ENCODE measurements at regions not wholly inside any gene's neighbourhood (a gene's known extent, or its start where the extent isn't known, plus 50 kb on each side); places are given as distances from the start of the nearest gene placed in this dataset.
A peak's percentile ranks its signal among the peaks of the same experiment; 100 is the strongest.
"Not testable (repeated sequence)": the region's sequence is repeated elsewhere in the genome, so short reads cannot be mapped to it uniquely, and the experiment has no call there.

GRCh38 chr6:57793398-57793762 is 475.9 kb downstream of the PRIM2 start:
- in situ Hi-C loops (cut with MboI), result not testable (repeated sequence)

DNA sequence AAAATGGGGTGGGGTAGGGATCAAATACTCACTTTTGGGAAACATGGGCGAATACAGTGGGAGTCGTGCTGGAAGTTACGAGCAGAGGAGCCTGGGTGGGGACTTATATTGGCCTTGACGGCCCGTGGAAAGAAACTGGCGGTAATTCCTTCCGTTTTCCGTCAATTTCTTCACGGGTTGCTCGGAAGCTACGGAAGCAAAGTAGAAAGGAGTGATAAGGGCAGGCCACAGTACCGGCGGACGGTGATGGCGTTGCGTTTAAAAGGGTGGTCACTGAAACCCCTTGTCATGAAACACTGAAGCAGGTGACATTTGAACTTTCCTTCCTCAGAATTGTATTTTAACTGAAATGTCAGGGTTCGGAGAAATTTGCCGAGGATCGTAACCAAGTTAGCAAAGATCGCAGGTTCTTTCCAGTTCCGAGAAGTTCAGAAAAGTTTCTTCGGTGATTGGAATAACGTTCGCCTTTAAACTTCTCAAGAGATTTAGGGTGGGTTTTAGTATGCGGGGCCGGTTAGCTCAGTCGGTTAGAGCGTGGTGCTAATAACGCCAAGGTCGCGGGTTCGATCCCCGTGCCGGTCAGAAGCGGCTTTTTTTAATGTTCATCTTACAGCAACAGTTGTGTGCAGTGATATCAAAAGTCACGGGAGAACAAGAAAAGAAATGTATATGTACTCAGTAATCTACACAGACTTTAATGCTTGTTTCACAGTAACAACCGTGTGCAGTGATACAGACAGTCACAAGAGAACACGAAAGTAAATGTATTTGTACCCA is 482.5 kb downstream of the PRIM2 start:
- 0 out of 2 replicates have a peak, but pooled peaks have one; percentile 22 for TF ChIP-seq EZH2phosphoT487 (IDR thresholded peaks at IDR 0.05; ENCODE audit: insufficient read depth, low read depth)
- peak; percentile 51 for TF ChIP-seq EZH2 (IDR thresholded peaks at IDR 0.05; ENCODE audit: insufficient read depth, poor library complexity, severe bottlenecking)
- H3F3A ChIP-seq (ENCODE audit: insufficient read depth); H3K9me2 ChIP-seq (ENCODE audit: insufficient read depth); in situ Hi-C loops (cut with MboI); H2AFZ ChIP-seq; H3K79me2 ChIP-seq (ENCODE audit: insufficient read depth); H3K4me1 ChIP-seq (ENCODE audit: insufficient read depth); H3K9me3 ChIP-seq (ENCODE audit: low read depth); H3K9ac ChIP-seq; H4K20me1 ChIP-seq (ENCODE audit: insufficient read depth); H3K27ac ChIP-seq; H3K36me3 ChIP-seq (ENCODE audit: low read depth): not testable (repeated sequence)
- Histone ChIP-seq H3K4me3 (peak overlapping the region; percentile 52), H3K4me2 (ENCODE audit: unreplicated experiment) (peak overlapping the region; percentile 40), H3K27me3 (replicated peaks; ENCODE audit: insufficient read depth) (peaks cover 28% of the 10 kb centered on the region)
- WGBS, 2 experiments (ENCODE audit: low coverage in 1 of 2, low lambda C conversion rate in 2 of 2, missing lambda C conversion rate in 2 of 2), result 6% methylated on average over 38 of the region's 38 CpGs
- peak; percentile 20 for DNase-seq

More at GRCh38 chr6:57793398-57793762, 475.9 kb downstream of the PRIM2 start:
- H3K9me3 ChIP-seq (ENCODE audit: low read depth); H2AFZ ChIP-seq; H3K4me3 ChIP-seq; DNase-seq; H4K20me1 ChIP-seq (ENCODE audit: insufficient read depth); H3K79me2 ChIP-seq (ENCODE audit: insufficient read depth); H3F3A ChIP-seq (ENCODE audit: insufficient read depth); H3K9ac ChIP-seq; H3K4me1 ChIP-seq (ENCODE audit: insufficient read depth); H3K9me2 ChIP-seq (ENCODE audit: insufficient read depth); H3K36me3 ChIP-seq (ENCODE audit: low read depth); H3K27ac ChIP-seq; H3K4me2 ChIP-seq (ENCODE audit: unreplicated experiment): not testable (repeated sequence)
- peaks cover 53% of the 10 kb centered on the region for H3K27me3 ChIP-seq (replicated peaks; ENCODE audit: insufficient read depth)
- WGBS, 2 experiments (ENCODE audit: low coverage in 1 of 2, low lambda C conversion rate in 2 of 2, missing lambda C conversion rate in 2 of 2), result 8 to 12% methylated on average over 9 of the region's 9 CpGs

DNA sequence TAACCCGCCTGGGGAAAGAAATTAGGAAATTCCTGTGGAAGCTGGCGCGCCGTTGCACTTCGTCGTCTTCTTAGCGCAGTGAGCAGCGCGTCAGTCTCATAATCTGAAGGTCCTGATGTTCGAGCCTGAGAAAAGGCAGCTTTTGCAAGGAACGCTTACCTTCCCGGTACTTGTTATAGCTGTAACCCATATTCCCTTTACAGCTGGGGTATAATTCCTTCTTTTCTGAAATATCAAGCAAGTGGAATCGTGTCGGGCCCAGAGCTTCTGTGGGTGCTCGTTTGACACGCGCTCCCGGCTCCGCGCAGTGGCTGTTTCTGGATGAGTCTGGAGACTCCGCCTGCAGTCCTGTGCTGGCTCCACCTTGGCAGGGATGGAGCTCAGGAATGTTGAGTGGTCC is 491.2 kb downstream of the PRIM2 start:
- H4K20me1 ChIP-seq (ENCODE audit: insufficient read depth); H3K9me2 ChIP-seq (ENCODE audit: insufficient read depth); H3K4me1 ChIP-seq (ENCODE audit: insufficient read depth); H3K79me2 ChIP-seq (ENCODE audit: insufficient read depth); H3K9ac ChIP-seq; H3K4me2 ChIP-seq (ENCODE audit: unreplicated experiment); H3K4me3 ChIP-seq; H3K36me3 ChIP-seq (ENCODE audit: low read depth); H3K9me3 ChIP-seq (ENCODE audit: low read depth); H3F3A ChIP-seq (ENCODE audit: insufficient read depth); in situ Hi-C loops (cut with MboI); H2AFZ ChIP-seq; H3K27ac ChIP-seq: not testable (repeated sequence)
- WGBS, 2 experiments (ENCODE audit: low coverage in 1 of 2, low lambda C conversion rate in 2 of 2, missing lambda C conversion rate in 2 of 2), result 6 to 10% methylated on average over 16 to 21 of the region's 21 CpGs
- H3K27me3 ChIP-seq (replicated peaks; ENCODE audit: insufficient read depth), result peaks cover 59% of the 10 kb centered on the region
- peak; percentile 24 for DNase-seq

- H3K4me1 ChIP-seq (ENCODE audit: insufficient read depth); H3K27ac ChIP-seq; H4K20me1 ChIP-seq (ENCODE audit: insufficient read depth); in situ Hi-C loops (cut with MboI); H3K36me3 ChIP-seq (ENCODE audit: low read depth); H3F3A ChIP-seq (ENCODE audit: insufficient read depth); H3K4me3 ChIP-seq; H3K79me2 ChIP-seq (ENCODE audit: insufficient read depth); H3K9me2 ChIP-seq (ENCODE audit: insufficient read depth); H3K4me2 ChIP-seq (ENCODE audit: unreplicated experiment); DNase-seq; H3K9me3 ChIP-seq (ENCODE audit: low read depth); H2AFZ ChIP-seq; H3K9ac ChIP-seq: not testable (repeated sequence)
- H3K27me3 ChIP-seq (replicated peaks; ENCODE audit: insufficient read depth), result peaks cover 63% of the 10 kb centered on the region
- TF ChIP-seq EZH2 (IDR thresholded peaks at IDR 0.05; ENCODE audit: insufficient read depth, poor library complexity, severe bottlenecking), result peak; percentile 55
- WGBS, 2 experiments (ENCODE audit: low coverage in 1 of 2, low lambda C conversion rate in 2 of 2, missing lambda C conversion rate in 2 of 2), result 8 to 13% methylated on average over 10 to 12 of the region's 12 CpGs
These were observed 492.0 kb downstream of the PRIM2 start for GRCh38 chr6:57809454-57809853.

- H3K4me3 ChIP-seq; H3K9ac ChIP-seq; H3K4me1 ChIP-seq (ENCODE audit: insufficient read depth); H3F3A ChIP-seq (ENCODE audit: insufficient read depth); DNase-seq; H4K20me1 ChIP-seq (ENCODE audit: insufficient read depth); in situ Hi-C loops (cut with MboI); H3K9me3 ChIP-seq (ENCODE audit: low read depth); H3K27ac ChIP-seq; H3K79me2 ChIP-seq (ENCODE audit: insufficient read depth); H3K9me2 ChIP-seq (ENCODE audit: insufficient read depth); H3K4me2 ChIP-seq (ENCODE audit: unreplicated experiment); H2AFZ ChIP-seq; H3K36me3 ChIP-seq (ENCODE audit: low read depth): not testable (repeated sequence)
- H3K27me3 ChIP-seq (replicated peaks; ENCODE audit: insufficient read depth), result peaks cover 80% of the 10 kb centered on the region
- WGBS, 2 experiments (ENCODE audit: low coverage in 1 of 2, low lambda C conversion rate in 2 of 2, missing lambda C conversion rate in 2 of 2), result 5% methylated on average over 26 to 28 of the region's 28 CpGs
These were observed 496.0 kb downstream of the PRIM2 start for GRCh38 chr6:57813271-57814075.

GRCh38 chr6:57815826-57816225 is 498.4 kb downstream of the PRIM2 start:
- not testable (repeated sequence) for H2AFZ ChIP-seq

GRCh38 chr6:57821325-57821724 is 503.9 kb downstream of the PRIM2 start:
- H3K79me2 ChIP-seq (ENCODE audit: insufficient read depth); H2AFZ ChIP-seq; H3K4me2 ChIP-seq (ENCODE audit: unreplicated experiment); H3K27ac ChIP-seq; H3K36me3 ChIP-seq (ENCODE audit: low read depth); in situ Hi-C loops (cut with MboI); H3K9me2 ChIP-seq (ENCODE audit: insufficient read depth); H3K9me3 ChIP-seq (ENCODE audit: low read depth); H3K4me3 ChIP-seq; H3F3A ChIP-seq (ENCODE audit: insufficient read depth); DNase-seq; H4K20me1 ChIP-seq (ENCODE audit: insufficient read depth); H3K4me1 ChIP-seq (ENCODE audit: insufficient read depth); H3K9ac ChIP-seq: not testable (repeated sequence)
- peaks cover 47% of the 10 kb centered on the region for H3K27me3 ChIP-seq (replicated peaks; ENCODE audit: insufficient read depth)
- WGBS, 2 experiments (ENCODE audit: low coverage in 1 of 2, low lambda C conversion rate in 2 of 2, missing lambda C conversion rate in 2 of 2), result 3 to 9% methylated on average over 8 to 12 of the region's 21 CpGs

More at GRCh38 chr6:57815826-57816225, 498.4 kb downstream of the PRIM2 start:
- H3K36me3 ChIP-seq (ENCODE audit: low read depth); H4K20me1 ChIP-seq (ENCODE audit: insufficient read depth); H3F3A ChIP-seq (ENCODE audit: insufficient read depth); H3K4me2 ChIP-seq (ENCODE audit: unreplicated experiment); H3K9me3 ChIP-seq (ENCODE audit: low read depth); H3K9ac ChIP-seq; H3K9me2 ChIP-seq (ENCODE audit: insufficient read depth); H3K27ac ChIP-seq; H3K4me3 ChIP-seq; in situ Hi-C loops (cut with MboI); H3K4me1 ChIP-seq (ENCODE audit: insufficient read depth); H3K79me2 ChIP-seq (ENCODE audit: insufficient read depth); DNase-seq: not testable (repeated sequence)
- WGBS, 2 experiments (ENCODE audit: low coverage in 1 of 2, low lambda C conversion rate in 2 of 2, missing lambda C conversion rate in 2 of 2), result 11 to 15% methylated on average over 10 of the region's 10 CpGs
- peaks cover 66% of the 10 kb centered on the region for H3K27me3 ChIP-seq (replicated peaks; ENCODE audit: insufficient read depth)
